HG03432 (cell line): ENCODE measurements at regions not wholly inside any gene's neighbourhood (a gene's known extent, or its start where the extent isn't known, plus 50 kb on each side); places are given as distances from the start of the nearest gene placed in this dataset.

Experiments used
- ATAC-seq: cut with Tn5 transposase; IDR thresholded peaks from one replicate; pipeline ENCODE4 v1.9.1; 2021; ENCODE audit warnings: mild to moderate bottlenecking, moderate library complexity; ENCODE audit not compliant: unreplicated experiment

GRCh38 chr10:94085766-94086437, 92.2 kb downstream of the PLCE1 start:
- ATAC-seq, result no peak

DNA sequence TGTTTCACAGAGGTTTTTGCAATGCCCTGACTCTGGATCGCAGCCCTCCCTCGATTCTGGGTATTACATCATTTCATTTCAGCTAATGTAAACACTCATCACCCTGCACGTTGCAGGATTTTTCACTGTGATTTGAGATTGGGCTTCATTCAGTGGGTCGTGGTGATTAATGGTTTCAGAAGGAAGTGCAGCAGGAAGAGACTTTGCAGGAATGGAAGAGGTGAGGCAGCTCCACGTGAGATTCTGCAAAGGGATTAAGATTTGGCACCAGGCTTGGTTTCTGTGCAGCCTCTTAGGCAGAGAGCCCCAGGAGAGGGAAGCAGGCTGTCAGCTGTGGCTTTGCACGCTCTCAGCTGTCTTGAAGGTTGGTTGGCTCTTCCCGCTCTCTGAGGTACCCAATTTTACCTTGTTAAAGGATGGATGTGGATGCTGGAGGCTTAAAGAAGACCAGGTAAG, 95.2 kb downstream of the PLCE1 start:
- no peak for ATAC-seq

- no peak for ATAC-seq
These were observed 97.9 kb downstream of the PLCE1 start for GRCh38 chr10:94091649-94092048.

DNA sequence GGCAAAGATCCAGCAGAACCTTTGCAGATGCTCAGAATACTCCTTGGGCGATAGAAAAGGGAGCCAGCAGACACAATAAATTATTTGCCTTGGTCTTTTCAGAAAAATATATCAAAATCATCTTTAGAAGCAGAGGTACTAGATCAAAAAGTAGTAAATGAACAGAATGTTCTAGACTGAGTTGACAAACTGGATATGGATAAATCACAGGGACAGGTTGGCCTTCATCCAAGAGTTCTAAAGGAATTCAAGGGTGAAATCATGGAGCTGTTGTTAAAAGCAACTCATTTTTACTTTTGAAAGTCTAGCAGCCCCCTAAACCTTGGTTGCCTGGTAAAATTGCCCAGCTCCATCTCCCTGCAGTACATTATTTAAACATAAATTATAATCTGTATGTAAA, 99.1 kb downstream of the PLCE1 start:
- no peak for ATAC-seq

GRCh38 chr10:94093286-94093905, 99.7 kb downstream of the PLCE1 start:
- ATAC-seq, result no peak

DNA sequence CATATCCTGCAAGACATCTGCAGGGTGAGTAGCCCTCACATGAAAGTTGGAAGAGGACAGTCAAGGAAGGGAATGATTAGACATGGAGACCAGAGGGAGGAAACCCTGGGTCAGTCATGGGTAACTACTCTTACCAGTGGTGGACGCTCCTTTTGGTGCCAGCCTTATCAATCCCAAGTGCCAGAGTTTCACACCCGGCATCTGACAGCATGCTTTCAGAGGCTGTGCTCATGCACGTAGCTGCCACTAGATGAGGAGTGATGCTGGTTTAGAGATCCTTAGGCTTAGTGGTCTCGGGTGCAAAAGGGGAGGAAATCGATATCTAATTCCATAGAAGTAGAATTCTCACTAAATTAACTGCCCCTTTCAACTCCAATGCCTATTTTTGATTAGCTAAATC, 100.8 kb downstream of the PLCE1 start:
- no peak for ATAC-seq

DNA sequence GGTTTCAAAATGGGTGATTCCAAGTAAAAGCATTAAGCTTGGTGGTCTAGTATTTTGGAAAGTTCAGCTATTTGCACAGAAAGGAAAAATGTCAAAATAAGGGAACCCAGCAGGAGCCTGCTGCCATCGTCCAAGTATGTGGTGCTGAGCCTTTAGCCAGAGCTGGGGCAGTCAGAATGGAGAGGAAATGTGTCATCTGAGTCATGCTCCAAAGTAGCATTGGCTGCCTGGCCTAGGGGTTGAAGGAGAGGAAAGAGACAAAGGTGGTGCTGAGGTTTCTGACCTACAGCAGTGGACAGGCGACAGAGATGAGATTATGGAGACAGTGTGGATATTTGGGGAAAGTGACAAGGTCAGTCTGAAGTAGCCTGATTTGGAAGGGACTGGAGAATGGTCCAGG, 103.9 kb downstream of the PLCE1 start:
- no peak for ATAC-seq

GRCh38 chr10:94098896-94099295, 105.2 kb downstream of the PLCE1 start:
- ATAC-seq, result no peak

DNA sequence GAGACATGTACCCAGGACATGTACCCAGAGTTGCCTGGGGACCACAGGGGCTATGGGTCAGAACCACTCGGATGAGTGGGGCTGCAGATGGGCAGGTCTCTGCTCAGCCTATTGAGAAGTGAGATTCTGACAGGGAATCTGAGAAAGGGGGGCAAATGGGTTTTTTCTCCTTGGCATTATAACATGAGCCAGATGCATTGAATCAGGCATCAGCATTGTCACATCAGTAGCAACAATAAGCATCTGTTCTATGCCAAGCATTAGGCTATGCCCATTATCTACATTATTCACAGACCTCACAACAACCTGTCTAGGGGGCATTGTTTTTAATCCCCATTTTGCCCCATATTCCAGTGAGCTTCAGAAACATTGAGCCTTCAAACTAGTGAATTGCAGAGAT, 108.2 kb downstream of the PLCE1 start:
- ATAC-seq, result no peak

GRCh38 chr10:94102436-94102835, 108.7 kb downstream of the PLCE1 start:
- no peak for ATAC-seq

GRCh38 chr10:94103192-94103591, 109.5 kb downstream of the PLCE1 start:
- ATAC-seq, result no peak

DNA sequence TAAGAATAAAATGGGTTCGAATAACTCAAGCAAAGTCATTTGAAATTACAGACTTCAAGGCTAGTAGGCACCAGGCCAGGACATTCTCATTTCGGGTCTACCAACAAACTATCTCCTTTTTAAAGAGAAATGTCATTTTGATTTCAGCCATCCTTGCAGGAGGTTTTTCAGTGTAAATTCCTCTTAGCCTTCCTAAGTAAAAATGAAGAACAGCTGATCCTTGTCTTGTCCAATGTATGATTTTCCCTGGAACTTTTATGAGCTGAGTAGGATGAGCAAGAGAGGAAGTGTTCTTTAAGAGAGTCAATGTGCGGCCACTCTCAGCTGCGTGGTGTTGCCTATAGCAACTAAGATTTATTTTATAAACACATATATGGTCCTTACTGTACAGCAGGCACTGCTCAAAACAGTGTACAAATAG, 110.1 kb downstream of the PLCE1 start:
- no peak for ATAC-seq

DNA sequence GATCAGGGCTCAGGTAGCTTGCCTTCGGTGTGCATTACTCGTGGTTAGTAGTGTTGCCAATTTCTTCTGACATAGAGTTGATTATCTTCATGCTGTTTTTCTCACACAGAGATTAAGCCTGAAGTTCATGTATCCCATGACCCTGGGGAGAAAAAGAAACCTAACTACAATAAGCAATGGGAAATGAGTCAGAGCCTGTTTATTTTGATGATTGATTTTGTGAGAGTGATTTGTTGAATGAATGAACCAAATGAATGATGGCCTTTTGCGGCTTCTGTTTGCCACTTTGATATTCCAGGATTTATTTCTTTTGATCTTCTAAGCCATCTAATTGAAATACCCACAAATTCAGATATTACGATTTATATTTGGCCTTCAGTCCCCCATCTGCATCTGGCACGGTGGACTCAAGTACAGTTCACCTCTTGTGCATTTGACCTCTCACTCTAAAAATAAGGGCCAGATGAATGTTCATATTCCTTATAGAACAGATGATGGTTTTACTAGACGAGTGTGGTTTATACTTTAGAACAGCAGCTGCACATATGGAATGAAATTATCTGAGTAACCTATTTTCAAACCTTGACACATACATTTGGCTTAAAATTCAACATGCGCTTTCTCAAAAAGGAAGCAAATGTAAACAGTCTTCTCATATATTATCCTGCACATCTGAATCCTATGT, 110.7 kb downstream of the PLCE1 start:
- ATAC-seq, result no peak

- no peak for ATAC-seq
These were observed 111.5 kb downstream of the PLCE1 start for GRCh38 chr10:94105226-94105625.

- no peak for ATAC-seq
These were observed 113.5 kb downstream of the PLCE1 start for GRCh38 chr10:94107191-94107590.

GRCh38 chr10:94108200-94108599, 114.5 kb downstream of the PLCE1 start:
- ATAC-seq, result peak; percentile 45

- ATAC-seq, result no peak
These were observed 117.6 kb downstream of the PLCE1 start for GRCh38 chr10:94111367-94111766.

DNA sequence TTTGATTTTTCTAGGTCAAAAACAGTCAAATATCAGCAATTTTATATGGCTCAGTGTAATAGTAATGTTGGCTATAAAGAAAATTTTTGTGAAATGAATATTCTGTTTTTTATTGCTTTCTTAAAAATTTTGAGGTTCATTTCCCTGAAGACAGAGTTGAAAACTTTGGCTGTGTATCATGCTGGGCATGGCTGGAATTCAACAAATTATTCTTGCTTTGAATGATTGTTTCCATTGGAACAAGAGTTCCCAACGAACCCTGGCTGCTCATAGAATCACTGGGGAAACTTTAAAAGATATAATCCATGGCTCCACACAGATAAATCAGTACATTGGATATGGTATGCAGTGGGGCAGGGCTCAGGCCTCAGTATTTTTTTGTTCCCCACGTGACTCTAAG, 118.6 kb downstream of the PLCE1 start:
- no peak for ATAC-seq

GRCh38 chr10:94115725-94116124, 122.0 kb downstream of the PLCE1 start:
- ATAC-seq, result no peak

DNA sequence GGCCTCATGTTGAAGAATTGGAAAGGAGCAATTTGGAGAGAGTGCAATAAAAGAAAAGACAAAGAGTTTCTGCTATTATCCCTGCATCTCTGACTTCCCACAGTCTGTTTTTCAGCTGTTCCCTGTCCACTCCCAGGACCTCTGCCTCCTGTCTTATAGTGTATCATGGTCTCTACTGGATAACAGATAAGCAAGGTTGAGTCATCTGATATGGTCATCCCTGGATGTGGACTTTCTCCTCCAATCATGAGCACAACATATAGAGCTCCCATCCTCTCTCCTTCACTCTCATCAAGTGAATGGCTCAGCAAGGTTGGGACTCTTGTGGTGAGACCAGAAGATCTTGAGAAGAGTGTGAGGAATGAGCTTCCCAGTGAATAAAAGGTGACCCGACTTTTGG, 123.1 kb downstream of the PLCE1 start:
- ATAC-seq, result no peak

DNA sequence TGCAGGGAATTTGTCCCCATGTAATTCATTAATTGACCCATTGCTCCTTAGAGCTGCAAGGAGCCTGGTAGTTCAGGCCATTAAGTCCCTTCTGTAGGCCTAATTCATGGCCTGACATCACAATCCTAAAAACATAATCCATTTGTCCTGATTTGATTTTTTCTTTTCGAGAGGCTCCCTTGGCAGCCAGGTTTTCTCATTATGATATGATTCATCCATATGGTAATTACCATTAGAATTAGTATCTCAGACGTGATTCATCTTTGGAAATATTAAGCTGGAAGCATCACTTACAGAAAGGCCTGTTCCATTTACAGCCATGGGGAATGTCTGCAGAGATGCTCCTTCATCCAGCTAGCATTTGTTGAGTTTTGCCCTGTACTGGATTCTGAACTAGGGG, 128.5 kb downstream of the PLCE1 start:
- no peak for ATAC-seq
